HEK293T (cell line): ENCODE measurements at regions not wholly inside any gene's neighbourhood (a gene's known extent, or its start where the extent isn't known, plus 50 kb on each side); places are given as distances from the start of the nearest gene placed in this dataset.

Source experiments
- BHLHE40 ChIP-seq: fragments of 450-650 bp; IDR thresholded peaks from 2 replicates; pipeline ENCODE4 v1.6.1; 2016; ENCODE audit warnings: mild to moderate bottlenecking, moderate library complexity, borderline replicate concordance
- CTBP1 ChIP-seq: fragments of 450-650 bp; IDR thresholded peaks from 2 replicates; pipeline ENCODE4 v1.6.1; 2016; ENCODE audit warnings: borderline replicate concordance
- ELF4 ChIP-seq: fragments of 450-650 bp; IDR thresholded peaks from 2 replicates; pipeline ENCODE4 v1.6.1; 2017; ENCODE audit warnings: antibody characterized with exemption
- FOXA1 ChIP-seq: fragments of 450-650 bp; IDR thresholded peaks from 2 replicates; pipeline ENCODE4 v1.6.1; 2016; ENCODE audit warnings: mild to moderate bottlenecking
- FOXK2 ChIP-seq: fragments of 450-650 bp; IDR thresholded peaks from 2 replicates; pipeline ENCODE4 v1.6.1; 2016; ENCODE audit warnings: mild to moderate bottlenecking
- FOXM1 ChIP-seq: fragments of 450-650 bp; IDR thresholded peaks from 2 replicates; pipeline ENCODE4 v1.6.1; 2017; ENCODE audit warnings: mild to moderate bottlenecking, borderline replicate concordance
- HDGF ChIP-seq: fragments of 450-650 bp; IDR thresholded peaks from 2 replicates; pipeline ENCODE4 v1.6.1; 2017; ENCODE audit warnings: antibody characterized with exemption, borderline replicate concordance
- L3MBTL2 ChIP-seq: fragments of 450-650 bp; conservative IDR thresholded peaks from 2 replicates; pipeline ENCODE4 v1.6.1; 2016; ENCODE audit warnings: mild to moderate bottlenecking
- NFRKB ChIP-seq: fragments of 450-650 bp; IDR thresholded peaks from 2 replicates; pipeline ENCODE4 v1.6.1; 2016; ENCODE audit warnings: mild to moderate bottlenecking, moderate library complexity
- PKNOX1 ChIP-seq: fragments of 450-650 bp; IDR thresholded peaks from 2 replicates; pipeline ENCODE4 v1.6.1; 2016
- SP1 ChIP-seq: fragments of 450-650 bp; IDR thresholded peaks from 2 replicates; pipeline ENCODE4 v1.6.1; 2017
- ZNF384 ChIP-seq: fragments of 450-650 bp; IDR thresholded peaks from 2 replicates; pipeline ENCODE4 v1.6.1; 2016

- no peak for TF ChIP-seq SP1
- no peak for TF ChIP-seq ZNF384
- TF ChIP-seq FOXM1: no peak
- no peak for TF ChIP-seq CTBP1
- no peak for TF ChIP-seq FOXK2
- TF ChIP-seq BHLHE40: no peak
- no peak for TF ChIP-seq FOXA1
- no peak for TF ChIP-seq ELF4
- no peak for TF ChIP-seq HDGF
- no peak for TF ChIP-seq PKNOX1
- no peak for TF ChIP-seq L3MBTL2
- TF ChIP-seq NFRKB: no peak
Measured at GRCh38 chr13:75135325-75135825, 346.6 kb downstream of the TBC1D4 start.
